Aorta (tissue), 5 donors: ENCODE measurements at regions not wholly inside any gene's neighbourhood (a gene's known extent, or its start where the extent isn't known, plus 50 kb on each side); places are given as distances from the start of the nearest gene placed in this dataset.

Source experiments
- ATAC-seq: fragments of 200-7000 bp; cut with Tn5 transposase; one replicate; pipeline ENCODE4 v1.9.1; 2022; ENCODE audit warnings: moderate library complexity; ENCODE audit not compliant: low FRiP score
- DNase-seq, 2 donors: peaks; one replicate each; pipeline ENCODE4 v3.0.0-alpha.2; 2020
- H3K27ac ChIP-seq, 2 donors: one replicate each; pipeline ENCODE4 v1.5.1; 2013; ENCODE audit warnings: low read length in 2 of 2, mild to moderate bottlenecking in 2 of 2, moderate library complexity in 2 of 2, control low read depth in 1 of 2, inconsistent platforms in 1 of 2, low read depth in 1 of 2
- H3K27me3 ChIP-seq, 2 donors: one replicate each; pipeline ENCODE4 v1.6.1; 2013; ENCODE audit warnings: control low read depth in 1 of 2, low read length in 1 of 2, mild to moderate bottlenecking in 1 of 2, moderate library complexity in 1 of 2; ENCODE audit not compliant: insufficient read depth in 2 of 2, control insufficient read depth in 1 of 2
- H3K36me3 ChIP-seq, 2 donors: one replicate each; pipeline ENCODE4 v1.6.1; 2013; ENCODE audit warnings: control low read depth in 1 of 2, low read length in 1 of 2, mild to moderate bottlenecking in 1 of 2; ENCODE audit not compliant: insufficient read depth in 2 of 2, control insufficient read depth in 1 of 2
- H3K4me1 ChIP-seq, 2 donors: one replicate each; pipeline ENCODE4 v1.6.1; 2013; ENCODE audit warnings: low read length in 2 of 2, control low read depth in 1 of 2, mild to moderate bottlenecking in 1 of 2, moderate library complexity in 1 of 2; ENCODE audit not compliant: insufficient read depth in 2 of 2, control insufficient read depth in 1 of 2
- H3K4me3 ChIP-seq, 2 donors: one replicate each; pipeline ENCODE4 v1.5.1; 2013; ENCODE audit warnings: low read length in 2 of 2, control low read depth in 1 of 2, mild to moderate bottlenecking in 1 of 2
- H3K9me3 ChIP-seq: one replicate; pipeline ENCODE4 v1.6.1; 2013; ENCODE audit warnings: mild to moderate bottlenecking, low read length; ENCODE audit not compliant: control insufficient read depth
- WGBS, 2 donors: extraction: QIAGEN DNeasy Blood & Tissue Kit; methylation state at CpG; one replicate each; pipeline ENCODE4 v1.1.7; 2013; 5-methylcytosine and 5-hydroxymethylcytosine counted together
- intact Hi-C, 2 donors: fragments of 100-400 bp; cut with DNase I; formaldehyde crosslinking; loops; one replicate each; pipeline versions ENCODE4 v1.14.2 to v1.15.0; 2022
- donor health status: healthy with polysubstance abuse.
- donor health status: Bipolar disorder and iron deficiency.
- donor health status: DM: no; HTN: no; CAD: no.
- donor health status: DM: no; HTN: no; CAD: no.
- donor health status: DM: yes; HTN: yes; CAD: no.

DNA sequence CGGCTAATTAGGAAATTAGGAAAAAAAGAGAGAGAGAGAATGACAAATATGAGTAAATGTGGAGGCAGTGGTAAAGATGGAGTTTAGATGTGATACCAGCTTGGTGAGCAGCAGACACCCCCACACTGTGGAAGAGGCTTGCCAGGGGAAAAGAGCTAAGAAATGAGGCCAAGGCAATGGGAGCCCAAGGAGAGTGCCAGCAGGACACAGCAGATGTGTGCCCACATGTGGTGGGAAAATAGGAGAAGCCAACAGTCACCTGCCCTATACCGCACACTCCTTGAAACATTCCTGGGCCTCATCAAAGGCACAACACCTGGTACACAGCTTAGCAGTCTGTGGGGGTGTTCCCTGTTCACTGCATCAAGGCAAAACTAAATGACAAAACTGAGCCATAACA is 104.9 kb downstream of the FAM76B start:
- intact Hi-C loops, result no loop called here
- Histone ChIP-seq H3K36me3 (no peaks in the 10 kb centered on the region), H3K27me3 (no peaks in the 10 kb centered on the region), H3K9me3 (no peaks in the 10 kb centered on the region), H3K4me1 (peaks cover 0 to 4% of the 10 kb centered on the region in 2 donors), H3K4me3 (no peak overlapping the region), H3K27ac (no peak overlapping the region)
- ATAC-seq (no peak), DNase-seq (no peak)
- WGBS, 2 donors, result 86 to 96% methylated on average over 2 of the region's 2 CpGs

DNA sequence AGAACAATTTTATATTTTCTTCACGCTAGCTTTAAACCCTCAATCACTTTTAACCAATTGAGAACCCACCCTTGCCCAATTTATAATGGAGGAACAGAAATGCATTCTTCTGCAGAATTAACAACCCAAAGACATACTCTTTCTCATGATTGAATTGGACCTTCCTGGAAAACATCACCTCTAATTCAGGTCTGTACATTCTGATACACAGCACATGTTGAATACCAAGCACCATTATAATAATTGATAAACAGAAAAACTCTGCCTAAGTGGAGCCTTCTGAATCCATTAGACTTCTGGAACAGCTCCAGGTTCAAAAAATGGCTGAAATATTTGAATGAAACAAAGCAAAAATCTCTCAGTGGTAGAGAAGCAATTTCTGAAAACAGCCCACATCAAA is 105.4 kb downstream of the FAM76B start:
- Histone ChIP-seq H3K4me1 (peaks cover 0 to 4% of the 10 kb centered on the region in 2 donors), H3K4me3 (no peak overlapping the region), H3K27me3 (no peaks in the 10 kb centered on the region), H3K9me3 (no peaks in the 10 kb centered on the region), H3K27ac (no peak overlapping the region), H3K36me3 (no peaks in the 10 kb centered on the region)
- intact Hi-C loops, result no loop called here
- DNase-seq (no peak), ATAC-seq (no peak)
- 94 to 100% methylated on average over 1 of the region's 1 CpG for WGBS, 2 donors

- intact Hi-C loops, result no loop called here
- no peak for ATAC-seq
- peaks cover 0 to 4% of the 10 kb centered on the region in 2 donors for H3K4me1 ChIP-seq
- H3K9me3 ChIP-seq, result no peaks in the 10 kb centered on the region
- H3K27me3 ChIP-seq, result no peaks in the 10 kb centered on the region
- 59 to 67% methylated on average over 2 of the region's 2 CpGs for WGBS, 2 donors
- DNase-seq, result no peak
- H3K4me3 ChIP-seq, result no peak overlapping the region
- H3K27ac ChIP-seq, result no peak overlapping the region
- no peaks in the 10 kb centered on the region for H3K36me3 ChIP-seq
Observed at GRCh38 chr11:95682552-95682951, 107.0 kb downstream of the FAM76B start.

GRCh38 chr11:95680169-95680929 is 109.2 kb downstream of the FAM76B start:
- 34 to 37% methylated on average over 3 of the region's 3 CpGs for WGBS, 2 donors
- Histone ChIP-seq H3K36me3 (no peaks in the 10 kb centered on the region), H3K27ac (no peak overlapping the region), H3K4me1 (peaks cover 3 to 8% of the 10 kb centered on the region in 2 donors), H3K9me3 (no peaks in the 10 kb centered on the region), H3K27me3 (no peaks in the 10 kb centered on the region), H3K4me3 (no peak overlapping the region)
- peak; percentile 83 for ATAC-seq
- intact Hi-C loops, result no loop called here
- no peak for DNase-seq

GRCh38 chr11:95678988-95679387 is 110.6 kb downstream of the FAM76B start:
- DNase-seq (no peak), ATAC-seq (no peak)
- Histone ChIP-seq H3K9me3 (no peaks in the 10 kb centered on the region), H3K36me3 (no peaks in the 10 kb centered on the region), H3K27me3 (no peaks in the 10 kb centered on the region), H3K4me1 (peaks cover 4 to 8% of the 10 kb centered on the region in 2 donors), H3K4me3 (no peak overlapping the region), H3K27ac (no peak overlapping the region)
- intact Hi-C loops, result no loop called here
- WGBS, 2 donors, result 95 to 98% methylated on average over 4 of the region's 4 CpGs

DNA sequence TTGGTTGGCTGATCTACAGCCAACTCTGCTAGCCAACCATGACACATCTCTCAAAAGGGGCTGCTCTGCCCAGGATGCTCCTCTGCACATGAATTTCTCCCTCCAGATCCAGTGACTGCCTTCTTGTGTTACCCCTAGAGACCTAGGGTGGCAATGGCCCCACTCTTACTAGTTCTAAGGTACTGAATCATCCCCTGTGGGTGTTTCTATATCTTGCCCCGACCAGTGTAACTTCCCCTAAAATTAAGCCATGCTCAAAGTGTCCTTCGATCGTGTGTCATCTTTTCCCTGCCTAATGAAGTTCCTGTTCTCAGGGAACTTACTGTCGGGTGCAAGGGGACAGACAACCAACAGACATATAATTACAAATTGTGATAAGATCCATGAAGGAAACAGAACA is 113.3 kb downstream of the FAM76B start:
- H3K9me3 ChIP-seq, result no peaks in the 10 kb centered on the region
- no peak for ATAC-seq
- intact Hi-C loops, result no loop called here
- H3K4me3 ChIP-seq, result no peak overlapping the region
- no peak for DNase-seq
- H3K36me3 ChIP-seq, result no peaks in the 10 kb centered on the region
- H3K27ac ChIP-seq, result no peak overlapping the region
- H3K4me1 ChIP-seq, result peaks cover 4 to 8% of the 10 kb centered on the region in 2 donors
- WGBS, 2 donors, result 95 to 96% methylated on average over 4 of the region's 4 CpGs
- H3K27me3 ChIP-seq, result no peaks in the 10 kb centered on the region

DNA sequence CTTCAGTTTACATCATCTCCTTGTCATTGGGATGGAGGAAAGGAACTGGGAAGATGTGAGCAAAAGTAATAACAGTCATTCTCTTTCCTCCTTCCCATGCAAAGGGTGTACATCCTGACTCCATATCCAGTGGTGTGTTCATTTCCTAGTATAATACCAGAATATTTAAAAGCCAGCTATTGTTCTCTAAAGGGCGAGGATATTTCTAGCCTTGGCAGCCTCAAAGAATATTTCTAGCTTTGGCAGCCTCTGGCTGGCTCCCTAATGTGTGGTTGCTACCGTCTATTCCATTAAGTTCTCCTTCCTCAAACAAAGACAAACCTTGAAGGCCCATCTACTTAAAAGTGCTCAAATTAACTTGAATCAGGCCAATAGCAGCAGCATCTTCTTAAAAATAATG is 114.0 kb downstream of the FAM76B start:
- WGBS, 2 donors, result 2 to 7% methylated on average over 2 of the region's 2 CpGs
- H3K9me3 ChIP-seq, result no peaks in the 10 kb centered on the region
- H3K4me3 ChIP-seq, result no peak overlapping the region
- peaks cover 4 to 8% of the 10 kb centered on the region in 2 donors for H3K4me1 ChIP-seq
- intact Hi-C loops, result no loop called here
- ATAC-seq (no peak), DNase-seq (no peak)
- H3K36me3 ChIP-seq, result no peaks in the 10 kb centered on the region
- H3K27me3 ChIP-seq, result no peaks in the 10 kb centered on the region
- no peak overlapping the region for H3K27ac ChIP-seq

- no peak for DNase-seq
- Histone ChIP-seq H3K4me1 (peaks cover 4% of the 10 kb centered on the region in 2 donors), H3K4me3 (no peak overlapping the region), H3K27me3 (no peaks in the 10 kb centered on the region), H3K27ac (no peak overlapping the region), H3K36me3 (no peaks in the 10 kb centered on the region), H3K9me3 (no peaks in the 10 kb centered on the region)
- 94 to 95% methylated on average over 4 of the region's 4 CpGs for WGBS, 2 donors
- intact Hi-C loops, result no loop called here
- ATAC-seq, result no peak
Observed at GRCh38 chr11:95674657-95675358, 114.8 kb downstream of the FAM76B start.

- no peak overlapping the region for H3K4me3 ChIP-seq
- ATAC-seq, result no peak
Observed at GRCh38 chr11:95671768-95672167, 117.8 kb downstream of the FAM76B start.

More at GRCh38 chr11:95671768-95672167, 117.8 kb downstream of the FAM76B start:
- H3K9me3 ChIP-seq, result no peaks in the 10 kb centered on the region
- no peak overlapping the region for H3K27ac ChIP-seq
- no peaks in the 10 kb centered on the region for H3K27me3 ChIP-seq
- no peak for DNase-seq
- intact Hi-C loops, result no loop called here
- peaks cover 4% of the 10 kb centered on the region in 2 donors for H3K4me1 ChIP-seq
- H3K36me3 ChIP-seq, result no peaks in the 10 kb centered on the region
- WGBS, 2 donors, result 31 to 35% methylated on average over 2 of the region's 2 CpGs
